Astrocyte (in vitro differentiated cells and primary cell): ENCODE measurements at regions not wholly inside any gene's neighbourhood (a gene's known extent, or its start where the extent isn't known, plus 50 kb on each side); places are given as distances from the start of the nearest gene placed in this dataset.

Experiments
- EZH2 ChIP-seq: IDR thresholded peaks from 2 replicates; pipeline ENCODE4 v1.6.1; 2012; ENCODE audit warnings: mild to moderate bottlenecking, low read length, inconsistent platforms; ENCODE audit not compliant: insufficient read depth
- TF ChIP-seq, protein P1 (sequence below): IDR thresholded peaks from 2 replicates; pipeline ENCODE4 v1.5.1; 2011; ENCODE audit warnings: low read depth, mild to moderate bottlenecking, inconsistent platforms, low read length, moderate library complexity; ENCODE audit not compliant: insufficient read depth

DNA sequence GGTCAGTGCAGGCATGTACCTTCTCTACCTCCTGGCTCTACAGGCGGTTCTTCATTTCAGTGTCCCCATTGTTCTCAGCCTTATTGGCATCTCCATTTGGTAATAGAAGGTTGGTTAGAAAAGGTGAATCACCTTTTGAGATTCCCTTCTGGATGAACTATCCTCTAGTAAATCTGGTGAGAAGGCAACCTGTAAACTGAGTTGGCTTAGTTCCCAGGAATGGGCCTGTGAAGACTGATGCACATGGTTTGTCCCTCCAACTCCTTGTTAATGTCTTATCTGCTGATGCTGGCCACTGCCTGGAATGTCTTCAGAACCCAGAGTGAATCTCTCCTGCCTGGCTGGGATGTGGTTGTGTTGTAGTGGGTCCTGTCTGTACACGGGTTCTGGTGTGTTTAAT, 143.4 kb upstream of the WDR1 start:
- TF ChIP-seq, protein P1, sequence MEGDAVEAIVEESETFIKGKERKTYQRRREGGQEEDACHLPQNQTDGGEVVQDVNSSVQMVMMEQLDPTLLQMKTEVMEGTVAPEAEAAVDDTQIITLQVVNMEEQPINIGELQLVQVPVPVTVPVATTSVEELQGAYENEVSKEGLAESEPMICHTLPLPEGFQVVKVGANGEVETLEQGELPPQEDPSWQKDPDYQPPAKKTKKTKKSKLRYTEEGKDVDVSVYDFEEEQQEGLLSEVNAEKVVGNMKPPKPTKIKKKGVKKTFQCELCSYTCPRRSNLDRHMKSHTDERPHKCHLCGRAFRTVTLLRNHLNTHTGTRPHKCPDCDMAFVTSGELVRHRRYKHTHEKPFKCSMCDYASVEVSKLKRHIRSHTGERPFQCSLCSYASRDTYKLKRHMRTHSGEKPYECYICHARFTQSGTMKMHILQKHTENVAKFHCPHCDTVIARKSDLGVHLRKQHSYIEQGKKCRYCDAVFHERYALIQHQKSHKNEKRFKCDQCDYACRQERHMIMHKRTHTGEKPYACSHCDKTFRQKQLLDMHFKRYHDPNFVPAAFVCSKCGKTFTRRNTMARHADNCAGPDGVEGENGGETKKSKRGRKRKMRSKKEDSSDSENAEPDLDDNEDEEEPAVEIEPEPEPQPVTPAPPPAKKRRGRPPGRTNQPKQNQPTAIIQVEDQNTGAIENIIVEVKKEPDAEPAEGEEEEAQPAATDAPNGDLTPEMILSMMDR, result no peak
- TF ChIP-seq EZH2, result no peak
